Right atrium auricular region (tissue), 2 donors: ENCODE measurements at regions not wholly inside any gene's neighbourhood (a gene's known extent, or its start where the extent isn't known, plus 50 kb on each side); places are given as distances from the start of the nearest gene placed in this dataset.

ENCODE experiments used
- DNase-seq: peaks from one replicate; pipeline ENCODE4 v3.0.0-alpha.2; 2019; ENCODE audit warnings: low spot score
- H3K27ac ChIP-seq, 2 donors: fragments of 200-600 bp; sonication (generic); 1 replicate in 1 of 2; 2 replicates in 1 of 2; pipeline ENCODE4 v1.5.1; 2016 to 2019
- H3K27me3 ChIP-seq, 2 donors: fragments of 200-600 bp; sonication (generic); one replicate each; pipeline versions ENCODE4 v1.5.1 to v1.6.0; 2017 to 2019
- H3K36me3 ChIP-seq: fragments of 200-600 bp; sonication (generic); one replicate; pipeline ENCODE4 v1.5.1; 2016
- H3K4me1 ChIP-seq, 2 donors: fragments of 200-600 bp; sonication (generic); one replicate each; pipeline versions ENCODE4 v1.5.1 to v1.6.0; 2017 to 2019
- H3K4me3 ChIP-seq, 2 donors: fragments of 200-600 bp; sonication (generic); 1 replicate in 1 of 2; 2 replicates in 1 of 2; pipeline ENCODE4 v1.5.1; 2017 to 2019; ENCODE audit warnings: mild to moderate bottlenecking in 1 of 2, moderate library complexity in 1 of 2
- H3K9me3 ChIP-seq, 2 donors: fragments of 200-600 bp; sonication (generic); one replicate each; pipeline ENCODE4 v1.5.1; 2019
- CTCF ChIP-seq, 2 donors: fragments of 200-600 bp; sonication (generic); IDR thresholded peaks; one replicate each; pipeline ENCODE4 v1.5.1; 2019; ENCODE audit warnings: antibody characterized with exemption in 2 of 2

GRCh38 chr3:99236576-99236975 lies 335.1 kb upstream of the DCBLD2 start:
- Histone ChIP-seq H3K27me3 (no peaks in the 10 kb centered on the region), H3K27ac (no peak overlapping the region), H3K4me3 (no peak overlapping the region), H3K36me3 (no peaks in the 10 kb centered on the region), H3K4me1 (no peaks in the 10 kb centered on the region), H3K9me3 (no peaks in the 10 kb centered on the region)
- no peak for DNase-seq
- TF ChIP-seq CTCF (IDR thresholded peaks at IDR 0.05), result no peak

DNA sequence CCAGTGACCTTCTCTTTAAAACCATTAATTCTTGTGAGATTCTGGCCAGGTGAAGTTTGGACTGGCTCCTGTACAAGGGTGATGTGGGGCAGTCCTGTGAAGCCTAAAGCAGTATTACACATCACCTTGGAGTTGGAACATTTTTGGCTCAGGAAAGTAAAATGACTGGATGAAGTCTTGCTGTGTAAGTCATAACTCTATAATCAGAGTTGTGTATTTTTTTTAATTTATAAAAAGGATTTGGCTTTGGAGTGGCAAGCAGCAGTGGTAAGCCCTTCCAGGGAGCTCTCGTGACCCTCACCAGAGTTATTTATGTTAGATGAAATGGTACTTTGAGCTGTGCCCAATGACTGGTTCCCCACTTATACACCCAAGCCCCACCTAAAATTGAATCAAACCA lies 331.2 kb upstream of the DCBLD2 start:
- Histone ChIP-seq H3K9me3 (no peaks in the 10 kb centered on the region), H3K4me3 (no peak overlapping the region), H3K27me3 (no peaks in the 10 kb centered on the region), H3K27ac (no peak overlapping the region), H3K36me3 (no peaks in the 10 kb centered on the region), H3K4me1 (no peaks in the 10 kb centered on the region)
- TF ChIP-seq CTCF (IDR thresholded peaks at IDR 0.05), result no peak
- no peak for DNase-seq

GRCh38 chr3:99218468-99218867 lies 317.0 kb upstream of the DCBLD2 start:
- Histone ChIP-seq H3K4me1 (no peaks in the 10 kb centered on the region), H3K36me3 (no peaks in the 10 kb centered on the region), H3K27me3 (no peaks in the 10 kb centered on the region), H3K9me3 (peaks cover 0 to 12% of the 10 kb centered on the region in 2 donors), H3K27ac (no peak overlapping the region), H3K4me3 (no peak overlapping the region)
- no peak for TF ChIP-seq CTCF (IDR thresholded peaks at IDR 0.05)
- no peak for DNase-seq

DNA sequence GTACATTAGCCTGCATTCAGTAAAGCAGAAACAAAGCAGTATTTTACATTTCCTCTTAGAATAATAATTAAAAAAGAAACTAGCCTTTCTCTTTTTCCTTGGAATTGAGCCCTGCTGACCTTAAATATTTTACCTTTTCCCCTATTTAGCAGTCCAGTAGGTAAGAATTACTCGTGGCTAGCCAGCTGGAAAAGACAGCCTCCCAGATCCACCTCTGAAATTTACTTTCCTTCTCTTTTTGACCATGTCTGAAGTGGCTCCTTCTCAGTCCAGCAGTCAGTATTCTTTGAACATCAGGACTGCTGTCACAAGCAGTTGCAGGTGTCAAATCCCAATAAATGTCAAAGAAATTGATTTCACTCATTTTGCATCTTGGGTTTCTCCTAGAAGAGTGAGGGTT lies 311.5 kb upstream of the DCBLD2 start:
- Histone ChIP-seq H3K27me3 (no peaks in the 10 kb centered on the region), H3K9me3 (peaks cover 0 to 5% of the 10 kb centered on the region in 2 donors), H3K4me1 (no peaks in the 10 kb centered on the region), H3K36me3 (no peaks in the 10 kb centered on the region), H3K4me3 (no peak overlapping the region), H3K27ac (no peak overlapping the region)
- no peak for TF ChIP-seq CTCF (IDR thresholded peaks at IDR 0.05)
- no peak for DNase-seq

DNA sequence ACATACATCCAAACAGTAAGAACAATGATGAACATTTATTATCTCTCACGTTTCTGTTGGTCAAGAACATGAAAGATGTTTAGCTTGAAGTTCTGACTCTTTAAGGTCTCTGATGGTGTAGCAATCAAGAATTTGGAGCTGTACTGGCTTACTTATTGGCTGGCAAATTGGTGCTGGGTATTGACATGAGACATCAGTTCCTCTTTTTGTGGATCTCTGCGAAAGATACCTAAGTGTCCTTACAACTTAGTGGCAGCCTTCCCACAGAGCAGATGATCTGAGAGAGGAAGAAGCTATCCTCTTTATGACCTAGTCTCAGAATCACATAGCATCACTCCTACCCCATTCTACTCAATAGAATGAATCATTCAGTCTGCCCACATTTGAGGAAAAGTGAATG lies 309.8 kb upstream of the DCBLD2 start:
- no peaks in the 10 kb centered on the region for H3K4me1 ChIP-seq
- TF ChIP-seq CTCF (IDR thresholded peaks at IDR 0.05), result no peak
- no peaks in the 10 kb centered on the region for H3K36me3 ChIP-seq
- peaks cover 0 to 5% of the 10 kb centered on the region in 2 donors for H3K9me3 ChIP-seq
- DNase-seq, result no peak
- no peaks in the 10 kb centered on the region for H3K27me3 ChIP-seq
- H3K27ac ChIP-seq, result no peak overlapping the region
- H3K4me3 ChIP-seq, result no peak overlapping the region

DNA sequence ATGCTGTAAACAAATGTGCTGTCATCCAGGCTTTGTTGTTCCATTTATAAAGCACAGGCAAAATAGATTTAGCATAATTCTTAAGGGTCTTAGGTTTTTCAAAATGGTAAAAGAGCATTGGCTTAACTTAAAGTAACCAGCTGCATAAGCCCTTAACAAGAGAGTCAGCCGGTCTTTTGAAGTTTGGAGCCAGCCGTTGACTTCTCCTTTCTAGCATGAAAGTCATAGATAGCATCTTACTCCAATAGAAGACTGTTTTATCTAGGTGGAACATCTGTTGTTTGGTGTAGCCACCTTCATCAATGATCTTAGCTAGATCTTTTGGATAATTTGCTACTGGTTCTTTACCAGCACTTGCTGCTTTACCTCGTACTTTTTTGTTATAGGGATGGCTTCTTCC lies 297.5 kb upstream of the DCBLD2 start:
- Histone ChIP-seq H3K4me3 (no peak overlapping the region), H3K4me1 (no peaks in the 10 kb centered on the region), H3K9me3 (no peaks in the 10 kb centered on the region), H3K36me3 (no peaks in the 10 kb centered on the region), H3K27ac (no peak overlapping the region), H3K27me3 (no peaks in the 10 kb centered on the region)
- TF ChIP-seq CTCF (IDR thresholded peaks at IDR 0.05), result no peak
- DNase-seq, result no peak
